ENCODE measurements at regions not wholly inside any gene's neighbourhood (a gene's known extent, or its start where the extent isn't known, plus 50 kb on each side); places are given as distances from the start of the nearest gene placed in this dataset.

GRCh38 chr2:120670371-120670770 is 65.3 kb upstream of the GLI2 start:
- no peak for TF ChIP-seq CTCF (IDR thresholded peaks at IDR 0.05; ENCODE audit: borderline replicate concordance)
- H3K4me1 ChIP-seq: peaks cover 8% of the 10 kb centered on the region
- intact Hi-C loops (cut with micrococcal nuclease): no loop called here
- peaks cover 71% of the 10 kb centered on the region for H3K27me3 ChIP-seq (ENCODE audit: low read depth)
- no peak for DNase-seq
- H3K4me3 ChIP-seq: no peak overlapping the region
- no peaks in the 10 kb centered on the region for H3K36me3 ChIP-seq
- peaks cover 21% of the 10 kb centered on the region for H3K9me3 ChIP-seq (replicated peaks)
- H3K27ac ChIP-seq (replicated peaks): no peak overlapping the region

- Histone ChIP-seq H3K4me1 (peaks cover 8% of the 10 kb centered on the region), H3K27ac (replicated peaks) (no peak overlapping the region), H3K27me3 (ENCODE audit: low read depth) (peaks cover 76% of the 10 kb centered on the region), H3K4me3 (no peak overlapping the region), H3K9me3 (replicated peaks) (peaks cover 20% of the 10 kb centered on the region), H3K36me3 (no peaks in the 10 kb centered on the region)
- intact Hi-C loops (cut with micrococcal nuclease): no loop called here
- TF ChIP-seq CTCF (IDR thresholded peaks at IDR 0.05; ENCODE audit: borderline replicate concordance): no peak
- no peak for DNase-seq
Measured at GRCh38 chr2:120670771-120671480, 64.7 kb upstream of the GLI2 start.

- Histone ChIP-seq H3K4me3 (no peak overlapping the region), H3K27me3 (ENCODE audit: low read depth) (peaks cover 88% of the 10 kb centered on the region), H3K36me3 (no peaks in the 10 kb centered on the region), H3K4me1 (peaks cover 8% of the 10 kb centered on the region), H3K9me3 (replicated peaks) (peaks cover 4% of the 10 kb centered on the region), H3K27ac (replicated peaks) (no peak overlapping the region)
- DNase-seq: no peak
- no peak for TF ChIP-seq CTCF (IDR thresholded peaks at IDR 0.05; ENCODE audit: borderline replicate concordance)
- intact Hi-C loops (cut with micrococcal nuclease): no loop called here
Measured at GRCh38 chr2:120672526-120673204, 63.0 kb upstream of the GLI2 start.

- Histone ChIP-seq H3K9me3 (replicated peaks) (peaks cover 4% of the 10 kb centered on the region), H3K27ac (replicated peaks) (no peak overlapping the region), H3K27me3 (ENCODE audit: low read depth) (peaks cover 86% of the 10 kb centered on the region), H3K4me3 (no peak overlapping the region), H3K36me3 (no peaks in the 10 kb centered on the region), H3K4me1 (peaks cover 8% of the 10 kb centered on the region)
- no peak for TF ChIP-seq CTCF (IDR thresholded peaks at IDR 0.05; ENCODE audit: borderline replicate concordance)
- intact Hi-C loops (cut with micrococcal nuclease): no loop called here
- no peak for DNase-seq
Measured at GRCh38 chr2:120673205-120673550, 62.5 kb upstream of the GLI2 start.

- no peak for TF ChIP-seq CTCF (IDR thresholded peaks at IDR 0.05; ENCODE audit: borderline replicate concordance)
- no peaks in the 10 kb centered on the region for H3K36me3 ChIP-seq
- peaks cover 86% of the 10 kb centered on the region for H3K27me3 ChIP-seq (ENCODE audit: low read depth)
- no peak overlapping the region for H3K27ac ChIP-seq (replicated peaks)
- DNase-seq: no peak
- peaks cover 4% of the 10 kb centered on the region for H3K9me3 ChIP-seq (replicated peaks)
- H3K4me1 ChIP-seq: peaks cover 8% of the 10 kb centered on the region
- no peak overlapping the region for H3K4me3 ChIP-seq
- intact Hi-C loops (cut with micrococcal nuclease): no loop called here
Measured at GRCh38 chr2:120673571-120674061, 62.1 kb upstream of the GLI2 start.

Data from left ventricle myocardium inferior (tissue), 1 donor.